ENCODE measurements at regions not wholly inside any gene's neighbourhood (a gene's known extent, or its start where the extent isn't known, plus 50 kb on each side); places are given as distances from the start of the nearest gene placed in this dataset.

DNA sequence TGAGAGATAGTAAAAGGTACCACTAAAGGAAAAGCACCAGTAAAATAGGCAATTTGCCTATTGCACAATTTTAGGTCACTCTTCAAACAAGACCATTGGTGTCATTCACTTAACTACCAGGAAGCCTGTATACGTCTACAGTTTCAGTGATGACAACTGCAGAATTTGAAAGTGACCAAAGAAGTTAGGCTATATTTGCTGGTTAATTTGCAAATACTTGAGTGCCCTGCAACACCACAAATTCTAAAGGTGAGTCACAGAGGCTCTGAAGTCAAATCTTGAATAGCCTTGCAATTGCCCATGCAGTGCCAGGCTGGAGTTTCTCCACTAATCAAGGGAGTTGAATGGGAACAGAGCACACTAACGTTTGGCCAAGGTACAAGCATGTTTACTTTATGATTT is 128.7 kb upstream of the CCDC68 start:
- TF ChIP-seq CREB5 (CRISPR knock-in tag; IDR thresholded peaks at IDR 0.05; ENCODE audit: low read depth) (no peak), ZNF8 (CRISPR knock-in tag; IDR thresholded peaks at IDR 0.05) (no peak)
- TF ChIP-seq, protein P1, sequence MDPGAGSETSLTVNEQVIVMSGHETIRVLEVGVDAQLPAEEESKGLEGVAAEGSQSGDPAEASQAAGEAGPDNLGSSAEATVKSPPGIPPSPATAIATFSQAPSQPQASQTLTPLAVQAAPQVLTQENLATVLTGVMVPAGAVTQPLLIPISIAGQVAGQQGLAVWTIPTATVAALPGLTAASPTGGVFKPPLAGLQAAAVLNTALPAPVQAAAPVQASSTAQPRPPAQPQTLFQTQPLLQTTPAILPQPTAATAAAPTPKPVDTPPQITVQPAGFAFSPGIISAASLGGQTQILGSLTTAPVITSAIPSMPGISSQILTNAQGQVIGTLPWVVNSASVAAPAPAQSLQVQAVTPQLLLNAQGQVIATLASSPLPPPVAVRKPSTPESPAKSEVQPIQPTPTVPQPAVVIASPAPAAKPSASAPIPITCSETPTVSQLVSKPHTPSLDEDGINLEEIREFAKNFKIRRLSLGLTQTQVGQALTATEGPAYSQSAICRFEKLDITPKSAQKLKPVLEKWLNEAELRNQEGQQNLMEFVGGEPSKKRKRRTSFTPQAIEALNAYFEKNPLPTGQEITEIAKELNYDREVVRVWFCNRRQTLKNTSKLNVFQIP (CRISPR knock-in tag; IDR thresholded peaks at IDR 0.05; ENCODE audit: borderline replicate concordance, low read depth) = no peak
- ATAC-seq = peak; percentile 30

GRCh38 chr18:55086906-55087305 is 127.6 kb upstream of the CCDC68 start:
- no peak for ATAC-seq
- TF ChIP-seq ARNTL (CRISPR knock-in tag; IDR thresholded peaks at IDR 0.05; ENCODE audit: borderline replicate concordance, low read depth) (no peak), OSR1 (CRISPR knock-in tag; IDR thresholded peaks at IDR 0.05) (no peak), SNAI2 (CRISPR knock-in tag; IDR thresholded peaks at IDR 0.05) (no peak), CSDC2 (CRISPR knock-in tag; IDR thresholded peaks at IDR 0.05) (no peak), ISL1 (CRISPR knock-in tag; IDR thresholded peaks at IDR 0.05) (no peak), ESRRG (CRISPR knock-in tag; IDR thresholded peaks at IDR 0.05) (no peak), ZNF565 (CRISPR knock-in tag; conservative IDR thresholded peaks at IDR 0.05; ENCODE audit: low read depth) (no peak), CREB5 (CRISPR knock-in tag; IDR thresholded peaks at IDR 0.05; ENCODE audit: low read depth) (no peak), TCF4 (CRISPR knock-in tag; IDR thresholded peaks at IDR 0.05; ENCODE audit: borderline replicate concordance) (no peak), ZFP30 (CRISPR knock-in tag; IDR thresholded peaks at IDR 0.05) (no peak), CSRNP3 (CRISPR knock-in tag; IDR thresholded peaks at IDR 0.05) (no peak), BACH2 (CRISPR knock-in tag; IDR thresholded peaks at IDR 0.05; ENCODE audit: borderline replicate concordance) (no peak), ZNF8 (CRISPR knock-in tag; IDR thresholded peaks at IDR 0.05) (no peak), RARB (CRISPR knock-in tag; IDR thresholded peaks at IDR 0.05) (no peak), GLIS3 (CRISPR knock-in tag; IDR thresholded peaks at IDR 0.05) (no peak), TOX (CRISPR knock-in tag; IDR thresholded peaks at IDR 0.05; ENCODE audit: borderline replicate concordance) (no peak), PATZ1 (CRISPR knock-in tag; IDR thresholded peaks at IDR 0.05; ENCODE audit: borderline replicate concordance) (no peak), PPARA (CRISPR knock-in tag; IDR thresholded peaks at IDR 0.05; ENCODE audit: borderline replicate concordance) (no peak)
- TF ChIP-seq, protein P2, sequence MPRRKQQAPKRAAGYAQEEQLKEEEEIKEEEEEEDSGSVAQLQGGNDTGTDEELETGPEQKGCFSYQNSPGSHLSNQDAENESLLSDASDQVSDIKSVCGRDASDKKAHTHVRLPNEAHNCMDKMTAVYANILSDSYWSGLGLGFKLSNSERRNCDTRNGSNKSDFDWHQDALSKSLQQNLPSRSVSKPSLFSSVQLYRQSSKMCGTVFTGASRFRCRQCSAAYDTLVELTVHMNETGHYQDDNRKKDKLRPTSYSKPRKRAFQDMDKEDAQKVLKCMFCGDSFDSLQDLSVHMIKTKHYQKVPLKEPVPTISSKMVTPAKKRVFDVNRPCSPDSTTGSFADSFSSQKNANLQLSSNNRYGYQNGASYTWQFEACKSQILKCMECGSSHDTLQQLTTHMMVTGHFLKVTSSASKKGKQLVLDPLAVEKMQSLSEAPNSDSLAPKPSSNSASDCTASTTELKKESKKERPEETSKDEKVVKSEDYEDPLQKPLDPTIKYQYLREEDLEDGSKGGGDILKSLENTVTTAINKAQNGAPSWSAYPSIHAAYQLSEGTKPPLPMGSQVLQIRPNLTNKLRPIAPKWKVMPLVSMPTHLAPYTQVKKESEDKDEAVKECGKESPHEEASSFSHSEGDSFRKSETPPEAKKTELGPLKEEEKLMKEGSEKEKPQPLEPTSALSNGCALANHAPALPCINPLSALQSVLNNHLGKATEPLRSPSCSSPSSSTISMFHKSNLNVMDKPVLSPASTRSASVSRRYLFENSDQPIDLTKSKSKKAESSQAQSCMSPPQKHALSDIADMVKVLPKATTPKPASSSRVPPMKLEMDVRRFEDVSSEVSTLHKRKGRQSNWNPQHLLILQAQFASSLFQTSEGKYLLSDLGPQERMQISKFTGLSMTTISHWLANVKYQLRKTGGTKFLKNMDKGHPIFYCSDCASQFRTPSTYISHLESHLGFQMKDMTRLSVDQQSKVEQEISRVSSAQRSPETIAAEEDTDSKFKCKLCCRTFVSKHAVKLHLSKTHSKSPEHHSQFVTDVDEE (CRISPR knock-in tag; IDR thresholded peaks at IDR 0.05) = no peak
- TF ChIP-seq, protein P1 (CRISPR knock-in tag; IDR thresholded peaks at IDR 0.05; ENCODE audit: borderline replicate concordance, low read depth) = no peak
